Activated T-helper 1 cell treated with Interleukin-2 at 50 U/mL for 16 hours (primary cell): ENCODE measurements at regions not wholly inside any gene's neighbourhood (a gene's known extent, or its start where the extent isn't known, plus 50 kb on each side); places are given as distances from the start of the nearest gene placed in this dataset.
"Not testable (repeated sequence)": the region's sequence is repeated elsewhere in the genome, so short reads cannot be mapped to it uniquely, and the experiment has no call there.

ENCODE experiments used
- DNase-seq: peaks from one replicate; pipeline ENCODE4 v3.0.0-alpha.2; 2020; ENCODE audit warnings: low read depth

DNA sequence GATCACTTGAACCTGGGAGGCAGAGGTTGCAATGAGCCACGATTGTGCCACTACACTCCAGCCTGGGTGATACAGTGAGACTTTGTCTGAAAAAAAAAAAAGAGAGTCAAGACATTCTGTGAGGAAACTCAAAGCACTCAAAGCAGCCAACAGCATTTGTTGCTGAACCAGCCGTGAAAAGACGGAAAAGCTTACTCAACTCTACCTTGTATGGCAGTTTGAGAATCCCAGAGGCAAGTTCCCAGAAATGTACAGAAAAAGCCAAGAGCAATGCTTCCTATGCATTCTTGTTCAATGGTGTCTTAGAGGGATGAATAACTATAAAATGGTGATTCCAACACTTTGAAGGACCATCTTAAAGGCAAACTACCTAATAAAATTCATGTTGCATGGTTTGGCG is 170.2 kb downstream of the HSD17B3 start:
- no peak for DNase-seq

DNA sequence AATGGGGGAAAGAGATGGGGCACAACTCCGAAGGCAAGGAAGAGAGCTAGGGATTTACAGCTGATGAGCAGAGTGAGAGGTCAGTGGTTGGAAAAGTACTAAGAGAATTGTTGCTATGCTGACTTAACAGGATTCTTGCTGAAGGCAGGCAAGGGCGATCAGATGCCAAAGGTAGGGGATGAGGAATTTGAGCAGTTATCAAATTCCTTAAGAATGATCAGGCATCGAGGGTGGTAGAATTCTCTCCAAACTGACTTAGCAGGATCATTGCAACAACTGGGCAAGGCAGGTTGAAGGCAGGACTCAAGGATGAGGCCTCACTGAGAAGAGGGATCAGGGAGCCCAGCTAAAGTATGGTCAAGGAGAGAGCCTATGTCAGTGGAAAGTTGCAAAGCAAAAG is 171.0 kb downstream of the HSD17B3 start:
- no peak for DNase-seq

DNA sequence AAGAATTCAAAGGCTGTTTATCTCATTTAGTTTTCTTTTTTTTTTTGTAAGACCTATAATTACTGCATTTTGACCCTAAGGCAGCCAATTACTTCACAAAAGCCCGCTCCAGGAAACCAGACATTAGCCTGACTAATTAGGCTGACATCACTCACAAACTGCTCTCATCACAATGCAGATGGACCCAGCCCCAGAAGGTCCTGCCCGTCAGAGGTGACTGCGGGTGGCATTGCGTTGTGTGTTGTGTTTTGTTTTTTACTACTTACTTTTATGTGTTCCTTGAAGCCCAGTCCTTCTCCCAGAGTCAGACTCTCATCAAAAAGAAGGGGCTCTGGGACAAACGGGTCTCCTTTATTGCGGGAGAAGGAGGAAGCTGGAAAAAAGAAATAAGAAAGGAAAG is 172.2 kb downstream of the HSD17B3 start:
- DNase-seq: no peak

DNA sequence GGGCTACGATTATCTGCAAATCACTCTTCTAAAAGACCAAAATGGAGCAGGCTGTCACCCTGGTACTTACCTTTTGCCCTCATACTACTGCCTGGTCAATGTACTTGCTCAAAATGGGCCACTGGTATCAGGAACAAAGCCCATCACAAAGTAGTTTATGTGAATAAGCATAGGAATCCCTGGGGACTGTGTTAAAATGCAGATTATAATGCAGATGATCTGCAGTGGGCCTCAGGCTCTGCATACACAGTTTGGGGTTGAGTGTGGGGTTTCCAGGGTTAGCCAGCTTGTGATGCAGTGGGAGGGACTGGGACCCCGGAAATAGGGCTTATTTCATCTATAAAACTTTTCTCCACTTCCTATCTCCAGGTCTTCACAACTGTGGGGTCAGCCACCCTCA is 173.1 kb downstream of the HSD17B3 start:
- no peak for DNase-seq

GRCh38 chr9:96126321-96126881 is 175.6 kb downstream of the HSD17B3 start:
- DNase-seq: no peak

DNA sequence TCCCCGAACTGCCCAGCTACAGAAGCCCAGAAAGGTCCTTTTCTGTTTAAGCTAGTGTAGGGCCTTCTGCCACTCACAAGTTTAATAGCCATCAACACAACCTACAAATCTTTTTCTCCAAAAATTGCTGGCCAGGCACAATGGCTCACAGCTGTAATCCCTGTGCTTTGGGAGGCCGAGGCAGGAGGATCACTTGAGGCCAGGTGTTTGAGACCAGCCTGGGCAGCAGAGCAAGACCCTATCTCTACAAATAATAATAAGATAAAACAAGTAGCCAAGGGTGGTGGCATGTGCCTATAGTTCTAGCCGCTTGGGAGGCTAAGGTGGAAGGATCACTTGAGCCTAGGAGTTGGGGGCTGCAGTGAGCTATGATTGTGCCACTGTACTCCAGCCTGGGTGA is 176.4 kb downstream of the HSD17B3 start:
- DNase-seq: no peak

DNA sequence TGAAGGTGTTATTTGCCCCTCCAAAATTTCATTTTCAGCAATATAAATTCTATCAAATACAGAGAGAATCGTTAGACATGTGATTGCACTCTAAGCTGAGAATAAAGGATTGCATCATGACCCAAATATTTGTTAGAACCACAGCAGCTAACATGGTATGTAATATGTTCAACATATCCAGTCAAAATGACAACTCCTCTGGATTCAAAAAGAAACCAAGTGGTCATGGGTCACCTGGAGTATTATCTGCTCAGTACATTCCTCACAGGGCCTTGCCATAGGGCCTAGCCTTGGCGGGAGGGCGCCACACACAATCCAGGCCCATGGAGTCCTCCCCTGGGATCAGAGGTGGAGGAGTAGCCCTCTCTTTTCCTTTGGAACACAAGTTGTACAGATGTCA is 179.2 kb downstream of the HSD17B3 start:
- no peak for DNase-seq

DNA sequence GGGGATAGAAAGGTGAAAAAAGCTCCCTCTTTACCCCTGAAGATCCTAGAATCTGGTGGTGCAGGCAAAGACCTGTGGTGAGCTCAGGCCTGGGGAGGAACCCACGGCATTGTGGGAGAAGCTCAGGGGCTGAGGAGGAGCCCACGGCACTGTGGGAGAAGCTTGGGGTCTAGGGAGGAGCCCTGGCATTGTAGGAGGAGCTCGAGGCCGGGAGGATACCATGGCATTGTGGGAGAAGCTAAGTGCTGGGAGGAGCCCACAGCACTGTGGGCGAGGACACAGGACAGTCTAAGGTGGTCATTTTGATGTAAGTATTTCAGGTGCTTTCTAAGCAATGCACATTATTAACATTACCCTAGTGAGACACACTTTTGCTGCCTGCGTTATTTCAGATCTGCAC is 179.7 kb downstream of the HSD17B3 start:
- no peak for DNase-seq

GRCh38 chr9:96121136-96121535 is 180.8 kb downstream of the HSD17B3 start:
- DNase-seq: no peak

DNA sequence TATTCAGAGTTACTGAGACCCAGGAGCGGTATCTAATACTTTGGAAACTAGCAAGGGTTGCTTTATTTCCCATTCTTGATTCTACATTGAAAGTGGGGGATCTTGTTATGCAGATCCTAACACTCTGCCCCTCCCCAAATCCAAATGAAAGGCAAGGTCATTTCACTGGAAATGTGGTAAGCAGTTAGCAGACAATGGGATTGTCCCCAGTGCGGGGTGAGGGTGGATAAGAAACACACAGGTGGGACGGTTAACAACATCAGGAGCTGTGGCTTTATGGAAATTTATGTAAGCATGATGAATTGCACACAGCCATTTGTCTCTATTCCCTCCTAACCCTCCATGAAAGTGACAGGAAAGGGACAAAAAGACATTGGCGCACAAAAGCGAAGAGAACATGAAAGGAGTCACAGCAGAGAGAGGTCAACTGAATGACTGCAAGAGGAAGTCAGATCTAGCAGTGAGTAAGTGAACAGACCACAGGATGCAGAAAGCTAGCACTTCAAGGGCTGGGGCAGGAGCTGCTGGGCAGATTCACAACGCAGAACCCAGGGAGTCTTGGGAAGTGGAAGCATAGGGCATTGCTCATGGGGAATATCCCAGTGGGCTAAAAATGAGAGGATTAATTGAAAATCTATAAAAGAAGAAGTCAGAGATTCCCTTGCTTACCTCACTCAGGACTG is 184.4 kb downstream of the HSD17B3 start:
- DNase-seq: no peak

DNA sequence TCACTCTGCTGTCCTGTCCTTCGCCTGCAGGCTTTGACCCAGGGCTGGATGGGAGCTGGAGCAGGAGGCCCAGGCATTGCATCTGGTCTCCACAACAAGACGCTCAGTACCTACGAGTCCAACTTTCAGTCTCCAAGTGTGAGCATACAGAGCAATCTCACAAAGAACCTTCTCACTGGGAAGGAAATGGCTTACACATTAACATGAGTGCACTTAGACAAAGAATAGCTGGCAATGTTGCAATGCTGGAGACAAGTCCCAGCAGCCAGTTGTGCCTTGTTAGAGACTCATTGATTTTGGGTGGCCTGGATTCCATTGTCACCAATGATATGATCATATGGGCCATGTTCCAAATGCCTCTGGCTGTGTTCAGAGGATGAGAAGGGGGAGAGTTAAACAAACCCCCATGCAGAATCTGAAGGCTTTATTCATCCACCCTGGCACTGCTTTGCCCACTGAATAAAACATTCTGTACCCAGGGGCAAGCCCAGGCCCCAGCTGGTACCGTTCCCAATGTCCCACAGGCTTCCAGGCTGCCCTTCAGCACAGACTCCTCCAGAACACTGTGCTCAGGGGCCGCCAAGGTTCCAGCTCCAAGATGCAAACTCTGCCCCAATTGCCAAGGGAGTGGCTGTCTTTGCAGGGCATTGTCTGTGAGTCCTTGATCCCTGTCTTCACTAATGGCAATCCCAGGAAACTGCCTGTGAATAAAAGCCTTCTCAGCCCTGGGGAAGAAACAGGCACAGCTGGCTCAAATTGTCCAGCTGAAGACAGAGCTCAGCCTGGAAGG is 185.5 kb downstream of the HSD17B3 start:
- DNase-seq: no peak

- DNase-seq: no peak
Measured at GRCh38 chr9:96115836-96116235, 186.1 kb downstream of the HSD17B3 start.

GRCh38 chr9:96113032-96113431 is 188.9 kb downstream of the HSD17B3 start:
- no peak for DNase-seq

DNA sequence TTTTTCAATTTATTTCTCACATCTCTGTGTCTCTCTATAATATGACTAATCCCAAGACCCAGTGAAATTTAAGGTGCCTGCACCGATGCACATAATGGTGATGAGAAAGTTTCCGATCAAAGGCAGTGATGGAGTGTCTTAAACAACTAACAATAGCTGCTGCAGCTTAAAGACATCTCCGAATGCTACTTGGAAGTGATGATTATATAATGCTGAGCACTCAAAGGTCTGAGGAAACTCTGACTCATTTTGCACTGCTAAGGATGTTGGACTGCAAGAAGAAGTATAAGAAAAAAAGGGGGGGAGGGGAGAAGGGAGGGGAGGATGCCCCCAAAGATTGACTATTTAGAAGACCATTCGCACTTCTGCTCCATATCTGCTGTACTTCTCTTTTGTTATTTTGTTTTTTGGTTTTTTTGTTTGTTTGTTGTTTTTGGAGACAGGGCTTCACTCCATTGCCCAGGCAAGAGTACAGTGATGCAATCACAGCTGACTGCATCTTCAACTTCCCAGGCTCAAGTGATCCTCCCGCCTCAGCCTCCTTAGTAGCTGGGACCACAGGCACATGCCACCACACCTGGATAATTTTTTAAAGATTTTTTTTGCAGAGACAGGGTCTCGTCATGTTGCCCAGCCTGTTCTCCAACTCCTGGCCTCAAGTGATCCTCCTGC is 192.2 kb downstream of the HSD17B3 start:
- no peak for DNase-seq

DNA sequence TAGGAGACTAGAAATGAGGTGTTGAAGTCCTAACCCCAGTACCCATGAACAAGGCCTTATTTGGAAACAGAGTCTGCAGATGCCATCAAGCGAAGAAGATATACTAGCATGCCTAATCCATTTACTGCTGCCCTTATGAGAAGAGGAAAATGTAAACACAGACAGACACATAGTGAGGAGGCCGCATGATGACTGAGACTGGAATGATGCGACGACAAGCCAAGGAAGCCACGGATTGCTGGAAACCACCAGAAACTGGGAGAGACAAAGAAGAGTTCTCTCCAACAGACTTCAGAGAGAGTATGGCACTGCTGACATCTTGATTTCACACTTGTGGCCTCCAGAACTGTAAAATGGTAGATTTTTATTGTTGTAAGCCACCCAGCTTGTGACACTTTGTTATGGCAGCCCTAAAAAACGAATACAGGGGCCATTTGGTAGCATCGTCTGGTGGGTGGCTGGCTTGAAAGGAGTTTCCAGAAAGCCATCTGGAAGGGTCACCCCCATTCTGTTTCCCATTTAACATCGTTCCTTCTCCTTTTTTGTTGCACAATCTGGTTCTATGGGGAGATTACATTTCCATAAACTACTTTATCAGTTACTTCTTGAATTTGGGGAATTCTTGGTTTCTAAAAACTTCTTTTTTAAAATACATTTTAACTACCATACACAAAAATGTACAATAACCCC is 193.1 kb downstream of the HSD17B3 start:
- no peak for DNase-seq

- no peak for DNase-seq
Measured at GRCh38 chr9:96107436-96107835, 194.5 kb downstream of the HSD17B3 start.

DNA sequence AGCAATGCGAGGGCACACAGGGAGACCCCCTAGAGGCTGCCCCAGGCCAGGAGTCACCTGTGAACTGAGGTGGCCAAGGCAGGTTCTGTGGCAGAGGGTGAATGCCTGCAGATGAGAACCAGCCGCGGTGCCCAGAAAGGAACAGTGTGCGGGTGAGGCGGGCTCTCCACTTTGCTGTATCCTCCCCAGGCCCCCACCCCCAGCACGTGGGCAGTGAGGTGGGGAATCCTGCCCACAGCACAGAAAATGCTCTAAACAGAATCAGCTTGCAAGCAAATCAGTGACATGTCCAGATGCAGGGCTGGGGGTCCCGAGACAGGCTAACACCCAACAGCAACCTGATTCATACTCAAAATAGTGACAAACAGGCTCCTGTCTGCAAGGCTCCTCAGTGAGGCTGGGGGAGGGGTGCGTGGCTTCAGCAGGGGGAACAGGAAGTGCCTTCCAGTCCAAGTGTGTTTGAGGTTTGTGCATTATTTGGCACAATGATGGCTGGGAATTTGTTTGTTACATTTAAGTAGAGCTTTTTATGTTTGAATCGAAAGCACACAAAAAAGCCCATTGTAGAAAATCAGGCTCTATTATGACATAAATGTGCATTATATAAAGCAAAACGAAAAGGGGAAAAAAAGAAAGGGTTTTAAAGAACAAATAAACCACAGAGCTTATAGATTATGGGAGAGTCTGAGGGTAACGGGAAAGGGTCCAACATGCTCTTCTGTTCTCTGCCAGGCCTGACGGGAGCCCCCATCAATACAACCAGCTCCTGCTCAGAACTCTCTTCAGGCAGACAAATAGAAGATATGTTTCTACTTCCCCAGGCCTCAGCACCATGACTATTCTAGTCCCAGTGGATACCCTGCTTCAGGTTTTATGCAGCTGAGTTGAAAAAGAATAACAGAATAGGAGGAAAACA is 201.3 kb downstream of the HSD17B3 start:
- no peak for DNase-seq

DNA sequence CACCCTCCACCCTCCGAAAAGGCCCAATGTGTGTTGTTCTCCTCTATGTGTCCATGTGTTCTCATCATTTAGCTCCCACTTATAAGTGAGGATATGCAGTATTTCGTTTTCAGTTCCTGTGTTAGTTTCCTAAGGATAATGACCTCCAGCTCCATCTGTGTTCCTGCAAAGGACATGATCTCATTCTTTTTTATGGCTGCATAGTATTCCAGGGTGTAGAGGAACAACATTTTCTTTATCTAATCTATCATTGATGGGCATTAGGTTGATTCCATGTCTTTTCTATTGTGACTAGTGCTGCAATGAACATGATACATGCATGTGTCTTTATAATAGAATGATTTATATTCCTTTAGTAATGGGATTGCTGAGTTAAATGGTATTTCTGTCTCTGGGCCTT is 211.3 kb downstream of the HSD17B3 start:
- not testable (repeated sequence) for DNase-seq

- DNase-seq: no peak
Measured at GRCh38 chr9:96089452-96090085, 212.4 kb downstream of the HSD17B3 start.

GRCh38 chr9:96088510-96088909 is 213.0 kb downstream of the ERCC6L2 start:
- DNase-seq: no peak
